ENCODE measurements at regions not wholly inside any gene's neighbourhood (a gene's known extent, or its start where the extent isn't known, plus 50 kb on each side); places are given as distances from the start of the nearest gene placed in this dataset.

GRCh38 chr3:66797889-66798560 is 200.1 kb upstream of the KBTBD8 start:
- no peak overlapping the region for H3K9ac ChIP-seq (ENCODE audit: low read length in 3 of 3)
- H3K9me3 ChIP-seq (ENCODE audit: control insufficient read depth in 2 of 3, insufficient read depth in 1 of 3, low read length in 3 of 3): peaks cover 0 to 4% (median 0%) of the 10 kb centered on the region in 3 donors
- peak; percentile 77 to 90 (median 84) for DNase-seq
- no peak for FAIRE-seq
- intact Hi-C loops (cut with DNase I): no loop called here
- peaks cover 0 to 3% (median 0%) of the 10 kb centered on the region in 3 donors for H3K4me1 ChIP-seq (ENCODE audit: control insufficient read depth in 2 of 3, insufficient read depth in 2 of 3, low read depth in 1 of 3, low read length in 3 of 3)
- no peaks in the 10 kb centered on the region for H3K36me3 ChIP-seq (ENCODE audit: control insufficient read depth in 2 of 3, insufficient read depth in 3 of 3, low read length in 3 of 3)
- TF ChIP-seq CTCF (IDR thresholded peaks at IDR 0.05; ENCODE audit: borderline replicate concordance, extremely low read depth, insufficient read depth): no peak
- H3K27ac ChIP-seq (ENCODE audit: low read depth in 2 of 2, low read length in 2 of 2): no peak overlapping the region
- H3K4me3 ChIP-seq (ENCODE audit: low read length in 3 of 3): peak overlapping the region in 2 of 3 donors; percentile 2 to 33
- no peaks in the 10 kb centered on the region for H3K27me3 ChIP-seq (ENCODE audit: control insufficient read depth, insufficient read depth, low read length)

GRCh38 chr3:66800941-66801545 is 197.1 kb upstream of the KBTBD8 start:
- H3K9me3 ChIP-seq (ENCODE audit: control insufficient read depth in 2 of 3, insufficient read depth in 1 of 3, low read length in 3 of 3): peaks cover 0 to 4% (median 0%) of the 10 kb centered on the region in 3 donors
- peaks cover 0 to 3% (median 0%) of the 10 kb centered on the region in 3 donors for H3K4me1 ChIP-seq (ENCODE audit: control insufficient read depth in 2 of 3, insufficient read depth in 2 of 3, low read depth in 1 of 3, low read length in 3 of 3)
- DNase-seq: no peak
- TF ChIP-seq CTCF (IDR thresholded peaks at IDR 0.05; ENCODE audit: borderline replicate concordance, extremely low read depth, insufficient read depth): no peak
- H3K9ac ChIP-seq (ENCODE audit: low read length in 3 of 3): no peak overlapping the region
- H3K27ac ChIP-seq (ENCODE audit: low read depth in 2 of 2, low read length in 2 of 2): no peak overlapping the region
- H3K4me3 ChIP-seq (ENCODE audit: low read length in 3 of 3): no peak overlapping the region
- intact Hi-C loops (cut with DNase I): no loop called here
- FAIRE-seq: no peak
- no peaks in the 10 kb centered on the region for H3K27me3 ChIP-seq (ENCODE audit: control insufficient read depth, insufficient read depth, low read length)
- H3K36me3 ChIP-seq (ENCODE audit: control insufficient read depth in 2 of 3, insufficient read depth in 3 of 3, low read length in 3 of 3): no peaks in the 10 kb centered on the region

GRCh38 chr3:66803206-66803605 is 194.9 kb upstream of the KBTBD8 start:
- H3K36me3 ChIP-seq (ENCODE audit: control insufficient read depth in 2 of 3, insufficient read depth in 3 of 3, low read length in 3 of 3): no peaks in the 10 kb centered on the region
- H3K27me3 ChIP-seq (ENCODE audit: control insufficient read depth, insufficient read depth, low read length): no peaks in the 10 kb centered on the region
- intact Hi-C loops (cut with DNase I): no loop called here
- DNase-seq: peak in 1 of 5 donors; percentile 21
- peaks cover 0 to 3% (median 0%) of the 10 kb centered on the region in 3 donors for H3K4me1 ChIP-seq (ENCODE audit: control insufficient read depth in 2 of 3, insufficient read depth in 2 of 3, low read depth in 1 of 3, low read length in 3 of 3)
- no peak for FAIRE-seq
- H3K9ac ChIP-seq (ENCODE audit: low read length in 3 of 3): no peak overlapping the region
- no peak overlapping the region for H3K4me3 ChIP-seq (ENCODE audit: low read length in 3 of 3)
- no peak for TF ChIP-seq CTCF (IDR thresholded peaks at IDR 0.05; ENCODE audit: borderline replicate concordance, extremely low read depth, insufficient read depth)
- peaks cover 0 to 4% (median 0%) of the 10 kb centered on the region in 3 donors for H3K9me3 ChIP-seq (ENCODE audit: control insufficient read depth in 2 of 3, insufficient read depth in 1 of 3, low read length in 3 of 3)
- no peak overlapping the region for H3K27ac ChIP-seq (ENCODE audit: low read depth in 2 of 2, low read length in 2 of 2)

All from kidney (tissue), 13 donors.